Activated CD4-positive, alpha-beta T cell treated with anti-CD3 and anti-CD28 coated beads, Interleukin-2, amount 50 U/mL, for 48 hours (primary cell): ENCODE measurements at regions not wholly inside any gene's neighbourhood (a gene's known extent, or its start where the extent isn't known, plus 50 kb on each side); places are given as distances from the start of the nearest gene placed in this dataset.
"Not testable (repeated sequence)": the region's sequence is repeated elsewhere in the genome, so short reads cannot be mapped to it uniquely, and the experiment has no call there.

Experiments
- DNase-seq, 2 experiments: peaks; one replicate each; pipeline ENCODE4 v3.0.0-alpha.2; 2020

DNA sequence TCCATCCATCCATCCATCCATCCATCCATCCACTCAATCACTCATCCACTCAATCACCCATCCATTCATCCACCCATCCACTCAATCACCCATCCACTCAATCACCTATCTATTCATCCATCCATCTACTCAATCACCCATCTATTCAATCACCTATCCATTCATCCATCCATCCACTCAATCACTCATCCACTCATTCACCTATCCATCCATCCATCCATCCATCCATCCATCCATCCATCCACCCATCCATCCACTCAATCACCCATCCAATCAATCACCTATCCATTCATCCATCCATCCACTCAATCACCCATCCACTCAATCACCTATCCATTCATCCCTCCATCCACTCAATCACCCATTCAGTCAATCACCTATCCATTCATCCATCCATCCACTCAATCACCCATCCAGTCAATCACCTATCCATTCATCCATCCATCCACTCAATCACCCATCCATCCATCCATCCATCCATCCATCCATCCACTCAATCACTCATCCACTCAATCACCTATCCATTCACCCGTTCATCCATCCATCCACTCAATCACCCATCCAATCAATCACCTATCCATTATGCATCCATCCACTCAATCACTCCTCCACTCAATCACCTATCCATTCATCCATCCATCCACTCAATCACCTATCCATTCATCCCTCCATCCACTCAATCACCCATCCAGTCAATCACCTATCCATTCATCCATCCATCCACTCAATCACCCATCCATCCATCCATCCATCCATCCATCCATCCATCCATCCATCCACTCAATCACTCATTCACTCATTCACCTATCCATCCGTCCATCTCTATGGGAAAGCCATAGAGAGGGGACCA lies 114.7 kb upstream of the ZBTB40 start:
- not testable (repeated sequence) for DNase-seq

- DNase-seq = no peak
Measured at GRCh38 chr1:22338071-22338765, 113.4 kb upstream of the ZBTB40 start.

DNA sequence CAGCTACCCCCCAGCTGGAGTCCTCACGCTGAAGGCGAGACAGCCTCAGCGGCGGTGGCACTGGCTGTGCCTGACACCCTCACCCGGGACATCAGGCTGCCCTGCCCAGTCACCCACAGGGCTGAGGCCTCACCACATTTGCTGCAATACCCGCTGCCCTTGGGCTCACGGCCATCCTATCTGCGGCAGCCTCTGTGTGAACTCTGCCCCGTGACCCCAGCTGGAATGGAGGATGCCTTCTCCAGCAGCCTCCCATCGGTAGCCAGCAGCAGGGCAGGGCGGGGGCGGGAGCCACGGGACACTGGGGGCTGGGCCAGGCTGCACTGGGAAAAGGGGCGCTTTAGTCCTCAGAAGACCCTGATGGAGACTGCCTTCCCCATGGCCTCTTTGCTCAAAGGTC lies 112.4 kb upstream of the ZBTB40 start:
- no peak for DNase-seq

DNA sequence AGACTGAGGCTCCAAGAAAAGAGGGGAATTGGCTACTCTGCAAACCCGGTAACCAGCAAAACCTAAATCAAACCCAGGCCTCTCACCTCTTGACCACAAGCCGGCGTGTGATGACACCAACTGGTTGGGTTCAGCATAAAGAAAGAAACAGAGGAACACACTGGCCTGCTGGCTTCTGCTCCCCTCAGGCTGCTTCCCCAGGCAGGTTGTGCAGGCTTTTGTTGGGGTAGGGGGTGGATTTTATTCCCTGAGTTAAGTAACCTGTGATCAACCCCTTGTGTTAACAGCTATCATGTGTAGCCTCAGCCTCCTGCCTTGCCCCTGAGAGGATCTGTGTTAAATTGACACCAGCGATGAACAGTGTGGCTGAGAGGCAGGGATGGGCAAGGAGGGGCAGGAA lies 111.6 kb upstream of the ZBTB40 start:
- DNase-seq = no peak

- no peak for DNase-seq
Measured at GRCh38 chr1:22340873-22341272, 110.8 kb upstream of the ZBTB40 start.

- DNase-seq = no peak
Measured at GRCh38 chr1:22341791-22342605, 109.7 kb upstream of the ZBTB40 start.

- no peak for DNase-seq
Measured at GRCh38 chr1:22342734-22343191, 108.9 kb upstream of the ZBTB40 start.

GRCh38 chr1:22343456-22344328 lies 108.0 kb upstream of the ZBTB40 start:
- no peak for DNase-seq

DNA sequence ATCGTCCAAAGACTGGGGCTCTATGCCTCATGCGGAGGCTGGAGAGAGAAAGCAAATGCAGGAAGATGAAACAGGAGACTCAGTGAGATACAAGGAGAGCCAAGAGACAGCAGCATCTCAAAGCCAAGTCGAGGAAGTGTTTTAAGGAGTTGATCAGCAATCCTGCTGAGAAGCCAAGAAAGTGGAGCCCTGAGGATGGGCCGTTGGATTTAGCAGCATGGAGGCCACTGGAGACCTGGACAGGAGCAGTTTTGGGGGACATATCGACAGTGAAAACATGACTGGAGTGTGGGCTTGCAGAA lies 107.4 kb upstream of the ZBTB40 start:
- no peak for DNase-seq

GRCh38 chr1:22344851-22345560 lies 106.6 kb upstream of the ZBTB40 start:
- no peak for DNase-seq

DNA sequence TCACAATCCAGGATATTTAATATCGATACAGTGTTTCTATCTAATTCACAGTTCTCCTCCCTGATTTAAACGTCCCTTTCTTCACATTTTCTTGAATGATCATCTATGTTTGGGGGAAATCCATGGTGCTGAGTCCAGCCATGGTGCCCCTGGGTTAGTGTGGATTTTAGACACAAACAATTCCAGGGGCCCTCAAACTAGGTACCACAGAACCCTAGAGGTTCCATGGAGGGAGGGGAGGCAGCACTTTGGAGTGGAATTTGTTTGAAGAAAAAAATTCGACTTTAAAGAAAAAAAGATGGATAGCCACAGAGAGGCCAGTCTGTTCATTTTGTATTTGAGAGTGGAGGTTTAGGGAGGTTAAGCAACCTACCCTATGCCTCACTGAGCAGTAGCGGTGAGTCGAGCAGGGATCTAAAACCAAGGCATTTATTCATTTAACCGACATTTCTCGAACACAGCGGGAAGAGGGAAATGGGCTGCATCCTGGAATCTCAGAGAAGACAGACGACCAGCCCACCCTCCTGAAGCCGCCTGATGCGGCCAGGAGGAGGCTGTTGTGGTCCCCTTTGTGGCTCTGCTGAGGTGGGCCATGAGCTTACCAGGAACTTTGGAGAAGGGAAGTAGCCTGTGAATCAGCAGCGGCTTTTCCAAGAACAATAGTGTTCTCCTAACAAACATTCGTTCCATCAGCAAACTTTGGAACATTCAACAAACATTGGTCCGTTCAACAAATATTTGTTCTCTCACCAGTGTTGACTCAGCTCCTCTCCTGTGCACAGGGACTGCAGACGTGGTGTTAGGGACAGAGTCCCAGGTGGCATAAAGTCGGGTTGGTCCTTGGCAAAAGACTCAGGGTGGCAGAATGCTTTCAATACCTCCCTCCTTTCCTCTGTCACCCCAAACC lies 103.5 kb upstream of the ZBTB40 start:
- no peak for DNase-seq

GRCh38 chr1:22349362-22350043 lies 102.1 kb upstream of the ZBTB40 start:
- DNase-seq = no peak

GRCh38 chr1:22350171-22350923 lies 101.3 kb upstream of the ZBTB40 start:
- no peak for DNase-seq

GRCh38 chr1:22350924-22351767 lies 100.5 kb upstream of the ZBTB40 start:
- DNase-seq = no peak

DNA sequence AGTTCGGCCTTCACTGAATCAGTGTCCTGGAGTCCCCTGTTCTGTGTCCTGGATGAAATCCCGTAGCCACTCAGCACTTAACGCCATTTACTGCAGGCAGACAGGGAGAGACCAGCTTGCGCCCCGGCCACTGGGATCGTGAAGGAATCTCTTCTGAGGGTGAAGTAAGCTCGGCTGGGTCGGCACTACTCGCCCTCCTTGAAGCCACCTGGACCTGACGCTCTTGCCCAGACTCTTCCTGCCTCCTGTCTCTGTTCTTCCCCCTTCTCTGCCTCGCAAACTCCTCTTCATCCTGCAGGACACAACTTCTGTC lies 99.9 kb upstream of the ZBTB40 start:
- no peak for DNase-seq

DNA sequence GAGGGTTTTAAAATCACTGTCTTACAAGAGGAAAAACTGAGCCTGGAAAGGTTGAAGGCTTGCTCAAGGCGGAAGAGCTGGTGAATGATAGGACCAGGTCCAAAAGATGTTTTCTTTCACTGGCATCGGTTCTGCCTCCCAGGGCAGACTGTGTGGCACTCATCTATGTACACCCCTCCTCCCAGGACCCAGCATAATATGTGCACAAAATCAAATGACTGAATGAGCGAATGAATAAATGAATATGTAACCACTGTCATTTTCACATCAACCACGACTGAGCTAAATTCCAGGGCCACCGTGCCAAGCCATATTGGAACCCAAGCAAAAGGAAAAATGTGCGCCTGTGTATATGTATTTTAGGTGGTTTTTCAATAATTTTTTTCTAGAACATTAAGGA lies 99.3 kb upstream of the ZBTB40 start:
- DNase-seq = no peak

DNA sequence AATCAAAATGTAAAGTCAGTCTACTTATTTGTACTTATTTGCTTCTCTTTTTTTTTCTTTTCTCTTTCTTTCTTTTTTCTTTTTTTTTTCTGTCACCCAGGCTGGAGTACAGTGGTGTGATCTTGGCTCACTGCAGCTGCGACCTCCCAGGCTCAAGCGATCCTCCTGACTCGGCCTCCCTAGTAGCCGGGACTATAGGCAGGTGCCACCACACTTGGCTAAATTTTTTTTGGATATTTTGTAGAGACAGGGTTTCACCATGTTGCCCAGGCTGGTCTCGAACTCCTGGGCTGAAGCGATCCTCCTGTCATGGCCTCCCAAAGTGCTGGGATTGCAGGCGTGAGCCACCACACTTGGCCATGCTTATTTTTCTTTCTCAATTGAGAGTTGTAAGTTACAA lies 98.8 kb upstream of the ZBTB40 start:
- no peak for DNase-seq

GRCh38 chr1:22359427-22359826 lies 92.2 kb upstream of the ZBTB40 start:
- no peak for DNase-seq
